Superior temporal gyrus (tissue), 1 donor: ENCODE measurements at regions not wholly inside any gene's neighbourhood (a gene's known extent, or its start where the extent isn't known, plus 50 kb on each side); places are given as distances from the start of the nearest gene placed in this dataset.

Source experiments
- DNase-seq: peaks from one replicate; pipeline ENCODE4 v3.0.0-alpha.2; 2016; ENCODE audit errors: extremely low spot score

- no peak for DNase-seq
Measured at GRCh38 chr16:65961476-65962143, 404.9 kb upstream of the CDH5 start.

GRCh38 chr16:65959983-65960382, 406.5 kb upstream of the CDH5 start:
- no peak for DNase-seq

GRCh38 chr16:65958086-65958485, 408.4 kb upstream of the CDH5 start:
- no peak for DNase-seq

- no peak for DNase-seq
Measured at GRCh38 chr16:65956100-65956499, 410.4 kb upstream of the CDH5 start.

- no peak for DNase-seq
Measured at GRCh38 chr16:65954446-65954845, 412.0 kb upstream of the CDH5 start.

- DNase-seq = no peak
Measured at GRCh38 chr16:65950211-65950610, 416.3 kb upstream of the CDH5 start.

- no peak for DNase-seq
Measured at GRCh38 chr16:65948361-65948760, 418.1 kb upstream of the CDH5 start.

GRCh38 chr16:65947951-65948350, 418.5 kb upstream of the CDH5 start:
- DNase-seq = no peak

- DNase-seq = no peak
Measured at GRCh38 chr16:65945493-65945892, 421.0 kb upstream of the CDH5 start.

- DNase-seq = no peak
Measured at GRCh38 chr16:65944361-65944760, 422.1 kb upstream of the CDH5 start.

GRCh38 chr16:65940711-65941110, 425.8 kb upstream of the CDH5 start:
- DNase-seq = no peak

- no peak for DNase-seq
Measured at GRCh38 chr16:65938083-65938482, 428.4 kb upstream of the CDH5 start.

- no peak for DNase-seq
Measured at GRCh38 chr16:65937455-65937854, 429.0 kb upstream of the CDH5 start.

- DNase-seq = no peak
Measured at GRCh38 chr16:65936096-65936495, 430.4 kb upstream of the CDH5 start.

GRCh38 chr16:65934443-65934842, 432.0 kb upstream of the CDH5 start:
- no peak for DNase-seq

GRCh38 chr16:65933703-65934102, 432.8 kb upstream of the CDH5 start:
- no peak for DNase-seq

GRCh38 chr16:65932350-65933072, 434.0 kb upstream of the CDH5 start:
- DNase-seq = no peak

GRCh38 chr16:65922923-65923322, 443.6 kb upstream of the CDH5 start:
- DNase-seq = no peak

GRCh38 chr16:65919986-65920376, 446.5 kb upstream of the CDH5 start:
- no peak for DNase-seq

- DNase-seq = no peak
Measured at GRCh38 chr16:65919145-65919985, 447.1 kb upstream of the CDH5 start.

GRCh38 chr16:65917466-65917865, 449.0 kb upstream of the CDH5 start:
- DNase-seq = no peak

GRCh38 chr16:65916995-65917394, 449.5 kb upstream of the CDH5 start:
- no peak for DNase-seq

GRCh38 chr16:65910291-65910690, 456.2 kb upstream of the CDH5 start:
- DNase-seq = no peak
